ENCODE measurements at regions not wholly inside any gene's neighbourhood (a gene's known extent, or its start where the extent isn't known, plus 50 kb on each side); places are given as distances from the start of the nearest gene placed in this dataset.

GRCh38 chr5:114949756-114950155 is 220.0 kb downstream of the TRIM36 start:
- TF ChIP-seq CTCF (conservative IDR thresholded peaks at IDR 0.05; ENCODE audit: low read depth, low read length) = no peak
- TF ChIP-seq EZH2 (IDR thresholded peaks at IDR 0.05; ENCODE audit: borderline replicate concordance, low read depth, low read length, poor library complexity, severe bottlenecking) = no peak

Data from A673 (cell line).